ENCODE measurements at regions not wholly inside any gene's neighbourhood (a gene's known extent, or its start where the extent isn't known, plus 50 kb on each side); places are given as distances from the start of the nearest gene placed in this dataset.

GRCh38 chr13:29901710-29902631, 51.6 kb upstream of the UBL3 start:
- ATAC-seq (no peak), DNase-seq (ENCODE audit: low spot score) (no peak)
- POLR2A ChIA-PET = no interaction called here
- H3K27ac Mint-ChIP-seq = no peak overlapping the region
- CTCF ChIA-PET = interaction anchor here (1.2 to 1.5 kb wide), 2 partner anchors 214 to 231 kb away, joined by 3 to 4 read pairs; no protein-coding TSS in a partner anchor
- H3K27me3 Mint-ChIP-seq (ENCODE audit: low read depth) = no peaks in the 10 kb centered on the region
- H3K36me3 Mint-ChIP-seq = peaks cover 3% of the 10 kb centered on the region; the same call in 1 of the 2 replicates
- peaks cover 13% of the 10 kb centered on the region for H3K4me1 Mint-ChIP-seq
- H3K9me3 Mint-ChIP-seq = peaks cover 12% of the 10 kb centered on the region
- H3K4me3 Mint-ChIP-seq = no peak overlapping the region
- TF ChIP-seq GTF2I (CRISPR knock-in tag; conservative IDR thresholded peaks at IDR 0.05) = no peak
- TF ChIP-seq ZNF532 (CRISPR knock-in tag; IDR thresholded peaks at IDR 0.05; ENCODE audit: borderline replicate concordance) = no peak
- no peak for TF ChIP-seq ZBTB21 (CRISPR knock-in tag; IDR thresholded peaks at IDR 0.05; ENCODE audit: borderline replicate concordance)
- no peak for TF ChIP-seq ZNF416 (CRISPR knock-in tag; IDR thresholded peaks at IDR 0.05)
- TF ChIP-seq ARID4B (CRISPR knock-in tag; IDR thresholded peaks at IDR 0.05; ENCODE audit: borderline replicate concordance) = no peak
- no peak for TF ChIP-seq MYBL2 (CRISPR knock-in tag; IDR thresholded peaks at IDR 0.05)
- no peak for TF ChIP-seq NR1H2 (CRISPR knock-in tag; IDR thresholded peaks at IDR 0.05)
- no peak for TF ChIP-seq ESRRA (CRISPR knock-in tag; IDR thresholded peaks at IDR 0.05; ENCODE audit: borderline replicate concordance)
- TF ChIP-seq SMAD4 (CRISPR knock-in tag; IDR thresholded peaks at IDR 0.05) = no peak
- TF ChIP-seq ZNF281 (CRISPR knock-in tag; IDR thresholded peaks at IDR 0.05) = no peak
- TF ChIP-seq RELA (CRISPR knock-in tag; IDR thresholded peaks at IDR 0.05; ENCODE audit: borderline replicate concordance) = no peak
- TF ChIP-seq IRF2 (CRISPR knock-in tag; IDR thresholded peaks at IDR 0.05; ENCODE audit: borderline replicate concordance, low read depth) = no peak
- TF ChIP-seq NR2C2 (CRISPR knock-in tag; IDR thresholded peaks at IDR 0.05) = no peak
- TF ChIP-seq EMX1 (CRISPR knock-in tag; IDR thresholded peaks at IDR 0.05) = no peak
- TF ChIP-seq FOXP4 (CRISPR knock-in tag; IDR thresholded peaks at IDR 0.05) = no peak
- TF ChIP-seq ETV6 (CRISPR knock-in tag; IDR thresholded peaks at IDR 0.05) = no peak
- TF ChIP-seq ZBTB43 (CRISPR knock-in tag; IDR thresholded peaks at IDR 0.05) = no peak
